Upper lobe of right lung (tissue), 1 donor: ENCODE measurements at regions not wholly inside any gene's neighbourhood (a gene's known extent, or its start where the extent isn't known, plus 50 kb on each side); places are given as distances from the start of the nearest gene placed in this dataset.

ENCODE experiments used
- ATAC-seq: fragments of 200-7000 bp; cut with Tn5 transposase; one replicate; pipeline ENCODE4 v1.9.1; 2020; ENCODE audit warnings: mild to moderate bottlenecking, moderate library complexity
- DNase-seq: peaks from one replicate; pipeline ENCODE4 v3.0.0-alpha.2; 2020
- H3K27ac ChIP-seq: fragments of 200-600 bp; one replicate; pipeline ENCODE4 v1.8.0; 2022
- H3K27me3 ChIP-seq: fragments of 200-600 bp; one replicate; pipeline ENCODE4 v1.8.0; 2022; ENCODE audit warnings: mild to moderate bottlenecking
- H3K36me3 ChIP-seq: fragments of 200-600 bp; one replicate; pipeline ENCODE4 v1.8.0; 2022
- H3K4me1 ChIP-seq: fragments of 200-600 bp; one replicate; pipeline ENCODE4 v1.8.0; 2022
- H3K4me3 ChIP-seq: fragments of 200-600 bp; one replicate; pipeline ENCODE4 v1.8.0; 2022; ENCODE audit warnings: mild to moderate bottlenecking
- H3K9me3 ChIP-seq: fragments of 200-600 bp; one replicate; pipeline ENCODE4 v1.8.0; 2022
- CTCF ChIP-seq: fragments of 200-600 bp; IDR thresholded peaks from one replicate; pipeline ENCODE4 v1.8.0; 2022; ENCODE audit warnings: antibody characterized with exemption
- intact Hi-C: fragments of 100-400 bp; cut with DNase I; formaldehyde crosslinking; loops from one replicate; pipeline ENCODE4 v1.11.0; 2022
- donor health status: DM: no; HTN: yes; CAD: no; lungs with severe emphysema.

DNA sequence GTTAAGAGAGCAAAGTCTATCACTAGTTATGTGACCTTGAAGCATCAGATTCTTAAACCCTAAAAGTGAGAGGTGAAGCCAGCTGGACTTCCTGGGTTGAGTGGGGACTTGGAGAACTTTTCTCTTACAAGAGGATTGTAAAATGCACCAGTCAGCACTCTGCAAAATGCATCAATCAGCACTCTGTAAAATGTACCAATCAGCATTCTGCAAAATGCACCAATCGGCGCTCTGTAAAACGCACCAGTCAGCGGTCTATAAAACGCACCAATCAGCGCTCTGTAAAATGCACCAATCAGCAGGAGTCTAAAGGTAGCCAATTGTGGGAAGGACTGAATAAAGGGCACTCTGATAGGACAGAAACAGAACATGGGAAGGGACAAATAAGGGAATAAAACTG, 291.6 kb upstream of the FAM98A start:
- ATAC-seq, result no peak
- Histone ChIP-seq H3K27me3 (no peaks in the 10 kb centered on the region), H3K27ac (no peak overlapping the region), H3K36me3 (no peaks in the 10 kb centered on the region), H3K4me3 (no peak overlapping the region), H3K4me1 (no peaks in the 10 kb centered on the region), H3K9me3 (no peaks in the 10 kb centered on the region)
- no peak for DNase-seq
- TF ChIP-seq CTCF, result no peak
- intact Hi-C loops, result no loop called here

GRCh38 chr2:33877348-33878016, 278.4 kb upstream of the FAM98A start:
- no peak for TF ChIP-seq CTCF
- Histone ChIP-seq H3K27ac (no peak overlapping the region), H3K36me3 (no peaks in the 10 kb centered on the region), H3K4me1 (no peaks in the 10 kb centered on the region), H3K9me3 (no peaks in the 10 kb centered on the region), H3K27me3 (no peaks in the 10 kb centered on the region), H3K4me3 (no peak overlapping the region)
- intact Hi-C loops, result no loop called here
- ATAC-seq (no peak), DNase-seq (no peak)

DNA sequence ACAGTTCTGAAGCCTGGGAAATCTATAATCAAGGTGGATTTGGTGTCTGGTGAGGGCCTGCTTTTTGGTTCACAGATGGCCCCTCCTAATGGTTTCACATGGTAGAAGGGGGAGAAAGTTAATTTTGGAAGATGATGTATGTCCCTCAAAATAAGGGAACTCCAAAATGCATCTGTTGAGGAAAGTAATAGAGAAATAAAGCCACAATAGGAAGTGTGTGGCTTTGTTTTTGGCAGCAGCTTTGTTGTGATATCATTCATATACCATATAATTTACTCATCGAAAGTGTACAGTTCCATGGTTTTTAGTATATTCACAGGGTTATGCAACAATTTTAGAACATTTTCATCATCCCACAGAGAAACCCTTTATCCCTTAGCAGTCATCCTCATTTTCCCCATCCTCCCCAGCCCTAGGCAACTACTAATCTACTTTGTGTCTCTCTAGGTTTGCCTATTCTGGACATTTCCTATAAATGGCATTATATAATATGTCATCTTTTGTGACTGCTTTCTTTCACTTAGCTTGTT, 274.0 kb upstream of the FAM98A start:
- DNase-seq, result no peak
- no peak for ATAC-seq
- Histone ChIP-seq H3K27me3 (no peaks in the 10 kb centered on the region), H3K27ac (no peak overlapping the region), H3K4me1 (no peaks in the 10 kb centered on the region), H3K36me3 (no peaks in the 10 kb centered on the region), H3K9me3 (peaks cover 5% of the 10 kb centered on the region), H3K4me3 (no peak overlapping the region)
- TF ChIP-seq CTCF, result no peak
- intact Hi-C loops, result no loop called here

GRCh38 chr2:33859811-33860461, 260.8 kb upstream of the FAM98A start:
- intact Hi-C loops, result no loop called here
- no peak for TF ChIP-seq CTCF
- Histone ChIP-seq H3K36me3 (no peaks in the 10 kb centered on the region), H3K9me3 (no peaks in the 10 kb centered on the region), H3K4me3 (no peak overlapping the region), H3K27ac (no peak overlapping the region), H3K4me1 (no peaks in the 10 kb centered on the region), H3K27me3 (no peaks in the 10 kb centered on the region)
- DNase-seq (no peak), ATAC-seq (no peak)

DNA sequence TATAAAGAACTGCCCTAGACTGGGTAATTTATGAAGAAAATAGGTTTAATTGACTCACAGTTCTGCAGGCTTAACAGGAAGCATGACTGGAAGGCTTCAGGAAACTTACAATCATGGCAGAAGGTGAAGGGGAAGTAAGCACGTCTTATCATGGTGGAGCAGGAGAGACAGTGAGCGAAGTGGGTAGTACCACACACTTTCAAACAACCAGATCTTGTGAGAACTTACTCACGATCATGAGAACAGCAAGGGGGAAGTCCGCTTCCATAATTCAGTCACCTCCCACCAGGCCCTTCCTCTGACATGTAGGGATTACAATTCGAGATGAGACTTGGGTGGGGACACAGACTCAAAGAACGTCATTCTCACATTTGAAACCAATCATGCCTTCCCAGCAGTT, 260.1 kb upstream of the FAM98A start:
- Histone ChIP-seq H3K27ac (no peak overlapping the region), H3K4me3 (no peak overlapping the region), H3K36me3 (no peaks in the 10 kb centered on the region), H3K9me3 (no peaks in the 10 kb centered on the region), H3K27me3 (no peaks in the 10 kb centered on the region), H3K4me1 (no peaks in the 10 kb centered on the region)
- intact Hi-C loops, result no loop called here
- ATAC-seq (no peak), DNase-seq (no peak)
- TF ChIP-seq CTCF, result no peak
